HAP-1 (cell line): ENCODE measurements at regions not wholly inside any gene's neighbourhood (a gene's known extent, or its start where the extent isn't known, plus 50 kb on each side); places are given as distances from the start of the nearest gene placed in this dataset.

ENCODE experiments used
- DNase-seq, 2 experiments: peaks; one replicate each; pipeline ENCODE4 v3.0.0-alpha.2; 2016 to 2020; ENCODE audit warnings: low spot score in 2 of 2
- H3K27me3 ChIP-seq: fragments of 250-450 bp; sonication (Bioruptor Pico); 2 replicates; pipeline ENCODE4 v1.5.1; 2020; ENCODE audit warnings: low read depth, mild to moderate bottlenecking, moderate library complexity
- H3K36me3 ChIP-seq: fragments of 250-450 bp; sonication (Bioruptor Pico); replicated peaks from 2 replicates; pipeline ENCODE4 v1.5.1; 2020; ENCODE audit warnings: mild to moderate bottlenecking
- H3K4me1 ChIP-seq: fragments of 250-450 bp; sonication (Bioruptor Pico); 2 replicates; pipeline ENCODE4 v1.5.1; 2020; ENCODE audit warnings: mild to moderate bottlenecking
- H3K4me3 ChIP-seq: fragments of 250-450 bp; sonication (Bioruptor Pico); 2 replicates; pipeline ENCODE4 v1.5.1; 2020; ENCODE audit warnings: mild to moderate bottlenecking, moderate library complexity
- H3K9me3 ChIP-seq: fragments of 250-450 bp; sonication (Bioruptor Pico); 2 replicates; pipeline ENCODE4 v1.5.1; 2020; ENCODE audit warnings: mild to moderate bottlenecking, moderate library complexity
- in situ Hi-C: fragments of 300-500 bp; cut with MboI; formaldehyde crosslinking; loops from 3 replicates; pipeline ENCODE4 v1.14.3; 2020; ENCODE audit warnings: low sequenced_read_pairs, inconsistent platforms, mixed read lengths

DNA sequence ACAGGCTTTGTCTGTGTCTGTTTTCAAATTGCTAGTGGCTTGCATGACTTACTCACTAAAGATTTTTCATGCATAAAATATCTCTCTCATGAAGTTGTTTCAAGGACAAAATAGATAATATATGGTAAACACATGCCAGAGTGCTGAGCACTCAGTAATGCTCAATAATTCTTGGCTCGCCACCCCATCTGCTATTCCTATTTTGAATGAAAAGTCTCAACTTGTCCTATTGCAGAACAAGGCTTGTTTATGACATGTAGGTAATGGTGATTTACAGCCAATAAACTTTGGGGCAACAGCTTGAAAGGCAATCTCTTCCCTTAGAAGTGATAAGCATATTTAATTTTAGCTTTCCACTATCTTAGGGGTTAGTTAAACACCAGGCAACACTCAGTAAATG, 789.0 kb upstream of the ROBO1 start:
- Histone ChIP-seq H3K27me3 (no peaks in the 10 kb centered on the region), H3K36me3 (no peaks in the 10 kb centered on the region), H3K4me1 (no peaks in the 10 kb centered on the region), H3K4me3 (no peak overlapping the region), H3K9me3 (no peaks in the 10 kb centered on the region)
- no peak for DNase-seq
- in situ Hi-C loops = no loop called here

DNA sequence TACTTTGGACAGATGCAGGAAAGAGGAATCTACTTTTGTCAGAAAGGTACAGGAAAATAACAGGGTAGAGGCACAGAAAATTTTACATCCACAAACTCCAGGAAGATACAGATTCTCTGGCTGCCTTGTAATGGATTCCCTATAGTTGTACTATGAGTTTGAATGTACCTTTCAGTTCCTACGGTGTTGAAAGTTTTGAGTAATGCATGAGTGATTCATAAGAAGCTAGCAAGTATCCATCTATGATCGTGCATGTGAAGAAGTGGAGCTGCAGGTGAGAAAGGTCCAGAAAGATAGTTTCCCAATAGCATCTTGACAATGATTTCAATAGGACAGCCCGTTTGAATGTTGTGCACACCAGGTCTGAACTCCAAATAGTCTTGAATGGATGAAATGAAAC, 786.5 kb upstream of the ROBO1 start:
- Histone ChIP-seq H3K9me3 (no peaks in the 10 kb centered on the region), H3K4me3 (no peak overlapping the region), H3K4me1 (no peaks in the 10 kb centered on the region), H3K36me3 (no peaks in the 10 kb centered on the region), H3K27me3 (no peaks in the 10 kb centered on the region)
- in situ Hi-C loops = no loop called here
- DNase-seq = no peak

GRCh38 chr3:80553211-80553610, 785.4 kb upstream of the ROBO1 start:
- DNase-seq = no peak
- Histone ChIP-seq H3K4me3 (no peak overlapping the region), H3K27me3 (no peaks in the 10 kb centered on the region), H3K9me3 (no peaks in the 10 kb centered on the region), H3K36me3 (no peaks in the 10 kb centered on the region), H3K4me1 (no peaks in the 10 kb centered on the region)
- in situ Hi-C loops = no loop called here

DNA sequence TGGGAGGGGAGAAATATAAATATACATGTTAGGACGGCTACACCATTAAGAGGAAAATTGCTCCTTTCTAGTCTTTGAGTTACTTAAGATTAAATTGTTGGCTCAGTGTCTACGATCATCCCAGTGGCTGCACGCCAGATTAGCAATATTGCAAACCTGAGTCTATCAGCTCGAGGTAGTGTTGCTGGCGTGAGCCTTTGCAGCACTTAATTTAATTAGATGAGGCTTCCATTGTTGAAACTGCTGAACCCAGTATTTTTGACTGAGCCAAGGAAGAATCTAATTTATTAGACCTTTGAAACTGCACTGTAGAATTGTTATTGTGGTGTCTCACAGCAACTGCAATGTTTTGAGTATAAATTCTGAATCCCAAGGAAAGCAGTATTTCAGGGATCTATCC, 782.4 kb upstream of the ROBO1 start:
- no peak for DNase-seq
- H3K4me3 ChIP-seq = no peak overlapping the region
- no peaks in the 10 kb centered on the region for H3K36me3 ChIP-seq
- H3K4me1 ChIP-seq = no peaks in the 10 kb centered on the region
- in situ Hi-C loops = no loop called here
- no peaks in the 10 kb centered on the region for H3K9me3 ChIP-seq
- H3K27me3 ChIP-seq = no peaks in the 10 kb centered on the region

- Histone ChIP-seq H3K27me3 (no peaks in the 10 kb centered on the region), H3K36me3 (no peaks in the 10 kb centered on the region), H3K4me3 (no peak overlapping the region), H3K4me1 (no peaks in the 10 kb centered on the region), H3K9me3 (no peaks in the 10 kb centered on the region)
- in situ Hi-C loops = no loop called here
- no peak for DNase-seq
These were observed 781.4 kb upstream of the ROBO1 start for GRCh38 chr3:80549173-80549572.

DNA sequence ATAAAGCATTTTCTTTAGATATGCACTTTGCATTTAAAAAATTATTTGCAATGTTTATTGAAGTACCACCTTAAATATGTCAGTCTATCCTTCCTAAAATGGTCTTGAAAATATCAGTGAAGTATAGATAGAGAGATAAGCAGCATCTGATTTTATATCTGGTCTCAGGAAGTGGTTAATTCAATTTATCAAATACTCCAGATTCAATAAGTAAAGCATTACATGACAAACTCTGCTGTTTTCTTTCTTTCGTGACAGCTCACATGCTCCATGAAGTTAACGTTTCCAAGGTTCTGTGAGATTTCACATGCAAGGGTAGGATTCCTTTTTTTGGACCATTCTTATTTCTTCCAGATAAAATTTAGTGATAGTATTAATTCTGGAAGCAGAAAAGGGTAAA, 775.4 kb upstream of the ROBO1 start:
- in situ Hi-C loops = no loop called here
- Histone ChIP-seq H3K4me1 (peaks cover 7% of the 10 kb centered on the region; the same call in 1 of the 2 replicates), H3K4me3 (no peak overlapping the region), H3K36me3 (no peaks in the 10 kb centered on the region), H3K27me3 (no peaks in the 10 kb centered on the region), H3K9me3 (no peaks in the 10 kb centered on the region)
- no peak for DNase-seq

DNA sequence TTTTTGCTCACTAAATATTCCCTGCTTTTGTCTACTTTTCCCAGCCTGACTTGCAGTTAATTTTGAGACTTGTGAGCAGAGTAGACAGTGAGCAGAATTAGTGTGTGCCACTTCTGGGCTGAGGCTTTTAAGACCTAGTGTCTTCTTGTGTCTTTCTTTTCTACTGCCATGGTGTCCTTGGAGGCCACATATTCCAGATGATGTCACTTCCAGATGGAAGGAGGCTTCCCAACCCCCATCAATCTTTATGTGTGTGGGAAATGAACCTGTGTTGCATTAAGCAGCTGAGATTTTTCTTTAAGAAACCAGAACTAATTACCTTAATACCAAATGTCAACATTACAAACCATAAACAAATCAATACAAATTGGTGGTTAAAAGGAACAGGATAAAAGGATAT, 774.7 kb upstream of the ROBO1 start:
- Histone ChIP-seq H3K4me3 (no peak overlapping the region), H3K36me3 (no peaks in the 10 kb centered on the region), H3K9me3 (no peaks in the 10 kb centered on the region), H3K4me1 (peaks cover 7% of the 10 kb centered on the region; the same call in 1 of the 2 replicates), H3K27me3 (no peaks in the 10 kb centered on the region)
- no peak for DNase-seq
- in situ Hi-C loops = no loop called here

GRCh38 chr3:80537680-80538079, 769.9 kb upstream of the ROBO1 start:
- in situ Hi-C loops = no loop called here
- Histone ChIP-seq H3K4me3 (no peak overlapping the region), H3K36me3 (no peaks in the 10 kb centered on the region), H3K4me1 (peaks cover 7% of the 10 kb centered on the region; the same call in 1 of the 2 replicates), H3K27me3 (no peaks in the 10 kb centered on the region), H3K9me3 (no peaks in the 10 kb centered on the region)
- no peak for DNase-seq

- H3K4me3 ChIP-seq = no peak overlapping the region
- H3K36me3 ChIP-seq = no peaks in the 10 kb centered on the region
- no peak for DNase-seq
- in situ Hi-C loops = no loop called here
- H3K9me3 ChIP-seq = no peaks in the 10 kb centered on the region
- no peaks in the 10 kb centered on the region for H3K4me1 ChIP-seq
- no peaks in the 10 kb centered on the region for H3K27me3 ChIP-seq
These were observed 767.5 kb upstream of the ROBO1 start for GRCh38 chr3:80535286-80535685.

GRCh38 chr3:80533553-80533952, 765.8 kb upstream of the ROBO1 start:
- no peaks in the 10 kb centered on the region for H3K36me3 ChIP-seq
- no peaks in the 10 kb centered on the region for H3K9me3 ChIP-seq
- no peaks in the 10 kb centered on the region for H3K4me1 ChIP-seq
- in situ Hi-C loops = no loop called here
- H3K4me3 ChIP-seq = no peak overlapping the region
- no peaks in the 10 kb centered on the region for H3K27me3 ChIP-seq
- DNase-seq = no peak

GRCh38 chr3:80526153-80526552, 758.4 kb upstream of the ROBO1 start:
- DNase-seq = no peak
- in situ Hi-C loops = no loop called here

GRCh38 chr3:80521081-80521480, 753.3 kb upstream of the ROBO1 start:
- H3K27me3 ChIP-seq = no peaks in the 10 kb centered on the region
- no peak for DNase-seq
- no peaks in the 10 kb centered on the region for H3K36me3 ChIP-seq
- peaks cover 8% of the 10 kb centered on the region; the same call in 1 of the 2 replicates for H3K4me1 ChIP-seq
- in situ Hi-C loops = no loop called here
- H3K9me3 ChIP-seq = no peaks in the 10 kb centered on the region
- H3K4me3 ChIP-seq = no peak overlapping the region

More at GRCh38 chr3:80526153-80526552, 758.4 kb upstream of the ROBO1 start:
- H3K27me3 ChIP-seq = no peaks in the 10 kb centered on the region
- no peaks in the 10 kb centered on the region for H3K9me3 ChIP-seq
- H3K36me3 ChIP-seq = no peaks in the 10 kb centered on the region
- H3K4me3 ChIP-seq = no peak overlapping the region
- H3K4me1 ChIP-seq = peaks cover 8% of the 10 kb centered on the region; the same call in 1 of the 2 replicates

DNA sequence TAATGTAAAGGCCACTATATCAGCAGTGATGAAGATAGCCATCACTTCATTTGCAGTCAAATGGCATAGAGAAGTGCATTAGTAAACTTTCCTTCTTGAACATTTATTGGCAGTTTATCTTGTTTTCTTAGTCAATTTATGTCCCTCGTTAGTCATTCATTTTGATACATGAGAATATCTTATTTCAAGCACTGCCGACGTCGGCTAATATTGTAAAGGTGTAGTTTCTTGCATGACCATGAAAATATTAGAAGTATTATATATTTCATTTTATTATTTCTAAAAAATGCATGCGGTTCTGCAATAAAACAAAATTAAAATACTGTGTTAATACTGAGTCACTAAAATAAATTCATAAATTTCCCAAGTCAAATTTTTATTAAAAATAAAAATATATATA, 751.6 kb upstream of the ROBO1 start:
- Histone ChIP-seq H3K9me3 (no peaks in the 10 kb centered on the region), H3K4me1 (no peaks in the 10 kb centered on the region), H3K27me3 (no peaks in the 10 kb centered on the region), H3K36me3 (no peaks in the 10 kb centered on the region), H3K4me3 (no peak overlapping the region)
- no peak for DNase-seq
- in situ Hi-C loops = no loop called here

DNA sequence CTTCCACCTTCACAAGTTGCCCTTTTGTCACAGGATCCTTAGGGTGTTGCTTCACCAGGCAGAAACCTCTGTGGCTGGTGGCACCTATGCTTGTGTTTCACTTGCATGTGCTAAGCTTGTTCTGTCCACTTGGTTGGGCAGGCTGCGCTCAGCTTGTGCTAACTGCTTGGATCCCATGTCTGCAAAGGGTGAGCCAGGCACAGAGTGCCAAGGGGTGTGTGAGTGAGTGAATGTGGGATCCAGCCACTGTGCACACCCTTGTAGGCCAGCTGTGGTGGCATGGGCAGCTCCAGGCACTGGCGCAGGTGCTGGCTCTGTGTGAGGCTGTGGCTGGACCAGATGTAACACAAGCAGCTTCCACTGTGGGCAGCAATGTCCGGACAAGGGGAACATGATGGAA, 728.7 kb upstream of the ROBO1 start:
- H3K27me3 ChIP-seq = no peaks in the 10 kb centered on the region
- no peak overlapping the region for H3K4me3 ChIP-seq
- no peaks in the 10 kb centered on the region for H3K9me3 ChIP-seq
- H3K36me3 ChIP-seq = no peaks in the 10 kb centered on the region
- DNase-seq = no peak
- in situ Hi-C loops = no loop called here
- no peaks in the 10 kb centered on the region for H3K4me1 ChIP-seq

DNA sequence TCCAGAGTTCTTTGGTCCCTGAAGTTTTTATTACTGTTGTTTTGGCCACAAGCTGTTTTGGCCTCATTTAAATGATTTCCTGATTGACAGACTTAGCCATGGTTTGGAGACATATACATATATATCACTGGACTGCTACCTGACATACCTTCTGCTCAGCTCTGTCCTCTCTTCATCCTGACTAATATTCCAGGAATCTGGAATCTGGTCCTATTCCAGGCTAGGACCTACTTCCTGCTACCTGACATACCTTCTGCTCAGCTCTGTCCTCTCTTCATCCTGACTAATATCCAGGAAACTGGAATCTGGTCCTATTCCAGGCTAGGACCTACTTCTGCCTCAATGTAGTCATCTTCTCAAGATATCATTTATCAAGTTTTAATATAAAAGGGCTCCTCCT, 724.4 kb upstream of the ROBO1 start:
- no peaks in the 10 kb centered on the region for H3K27me3 ChIP-seq
- H3K4me3 ChIP-seq = no peak overlapping the region
- no peaks in the 10 kb centered on the region for H3K9me3 ChIP-seq
- H3K4me1 ChIP-seq = no peaks in the 10 kb centered on the region
- DNase-seq = no peak
- H3K36me3 ChIP-seq = no peaks in the 10 kb centered on the region
- in situ Hi-C loops = no loop called here
